ENCODE measurements at regions not wholly inside any gene's neighbourhood (a gene's known extent, or its start where the extent isn't known, plus 50 kb on each side); places are given as distances from the start of the nearest gene placed in this dataset.

DNA sequence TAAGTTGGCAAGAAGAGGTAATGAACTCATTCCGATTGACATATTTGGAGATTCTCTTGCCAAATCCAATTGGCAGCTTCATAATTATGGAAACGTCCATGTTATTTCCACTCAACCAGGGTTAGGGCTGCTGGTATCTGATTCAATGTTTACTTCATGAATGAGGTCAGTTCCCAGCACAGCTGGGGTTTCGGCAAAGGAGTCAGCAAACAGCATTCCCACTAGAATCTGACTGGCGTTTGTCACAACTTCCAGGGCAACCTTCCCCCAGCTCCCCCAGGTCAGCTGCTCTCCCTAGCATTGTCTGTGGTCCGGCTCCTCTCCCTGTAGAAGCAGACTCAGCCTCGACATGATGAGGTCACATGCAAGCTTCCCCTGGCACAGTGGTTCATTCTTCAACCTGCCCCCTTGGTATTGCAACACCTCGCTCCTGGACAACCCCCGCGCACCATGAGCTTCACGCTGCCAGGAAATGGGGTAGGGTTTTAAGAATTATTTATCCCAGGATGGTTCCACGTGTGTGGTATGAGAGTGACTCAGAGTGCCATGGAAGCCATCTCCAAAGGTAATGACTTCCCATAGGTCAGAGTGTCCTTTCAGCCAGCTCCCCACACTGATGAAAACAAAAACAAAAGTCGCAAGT lies 100.7 kb upstream of the SLC25A33 start:
- Histone ChIP-seq H3K9ac (ENCODE audit: extremely low read depth, insufficient read length, low read length) (no peak overlapping the region), H3K9me3 (ENCODE audit: control insufficient read depth, low read depth, low read length) (no peaks in the 10 kb centered on the region), H3K4ac (ENCODE audit: low read depth, low read length) (no peak overlapping the region), H4K91ac (ENCODE audit: insufficient read length, low read depth, low read length) (no peak overlapping the region), H4K8ac (replicated peaks; ENCODE audit: insufficient read length, low read depth, low read length) (no peak overlapping the region), H3K14ac (ENCODE audit: insufficient read depth, low read length) (no peak overlapping the region), H3K4me1 (ENCODE audit: insufficient read depth, low read length) (no peaks in the 10 kb centered on the region; the same call in 1 of the 2 replicates), H3K56ac (ENCODE audit: insufficient read length, low read depth, low read length) (no peak overlapping the region), H2AFZ (ENCODE audit: low read length) (no peak overlapping the region), H3K79me2 (ENCODE audit: insufficient read depth, low read length) (no peaks in the 10 kb centered on the region), H4K20me1 (ENCODE audit: control insufficient read depth, insufficient read depth, insufficient read length) (no peaks in the 10 kb centered on the region), H2BK120ac (ENCODE audit: low read depth, low read length, poor library complexity, severe bottlenecking) (no peak overlapping the region), H2BK20ac (ENCODE audit: low read depth, low read length, poor library complexity, severe bottlenecking) (no peak overlapping the region), H3K79me1 (ENCODE audit: insufficient read depth, low read depth, low read length, poor library complexity, severe bottlenecking) (no peaks in the 10 kb centered on the region), H2AK5ac (ENCODE audit: insufficient read length, low read length) (no peak overlapping the region), H3K27me3 (ENCODE audit: insufficient read depth, low read length) (no peaks in the 10 kb centered on the region), H4K5ac (ENCODE audit: insufficient read length, low read depth, low read length) (no peak overlapping the region), H3K4me2 (ENCODE audit: insufficient read depth, insufficient read length, low read length) (no peak overlapping the region), H3K23ac (ENCODE audit: insufficient read length, low read depth, low read length) (no peak overlapping the region), H3T11ph (ENCODE audit: low read length) (no peak overlapping the region), H3K27ac (ENCODE audit: insufficient read length, low read depth, low read length) (no peak overlapping the region), H3K18ac (ENCODE audit: insufficient read length, low read depth, low read length) (no peak overlapping the region), H3K23me2 (ENCODE audit: insufficient read length, low read depth, low read length, poor library complexity, severe bottlenecking) (no peaks in the 10 kb centered on the region), H2BK15ac (ENCODE audit: low read depth, low read length) (no peak overlapping the region), H2BK5ac (ENCODE audit: insufficient read length, low read length) (no peak overlapping the region), H2BK12ac (ENCODE audit: insufficient read length, low read depth, low read length) (no peak overlapping the region)
- TF ChIP-seq, protein P1, sequence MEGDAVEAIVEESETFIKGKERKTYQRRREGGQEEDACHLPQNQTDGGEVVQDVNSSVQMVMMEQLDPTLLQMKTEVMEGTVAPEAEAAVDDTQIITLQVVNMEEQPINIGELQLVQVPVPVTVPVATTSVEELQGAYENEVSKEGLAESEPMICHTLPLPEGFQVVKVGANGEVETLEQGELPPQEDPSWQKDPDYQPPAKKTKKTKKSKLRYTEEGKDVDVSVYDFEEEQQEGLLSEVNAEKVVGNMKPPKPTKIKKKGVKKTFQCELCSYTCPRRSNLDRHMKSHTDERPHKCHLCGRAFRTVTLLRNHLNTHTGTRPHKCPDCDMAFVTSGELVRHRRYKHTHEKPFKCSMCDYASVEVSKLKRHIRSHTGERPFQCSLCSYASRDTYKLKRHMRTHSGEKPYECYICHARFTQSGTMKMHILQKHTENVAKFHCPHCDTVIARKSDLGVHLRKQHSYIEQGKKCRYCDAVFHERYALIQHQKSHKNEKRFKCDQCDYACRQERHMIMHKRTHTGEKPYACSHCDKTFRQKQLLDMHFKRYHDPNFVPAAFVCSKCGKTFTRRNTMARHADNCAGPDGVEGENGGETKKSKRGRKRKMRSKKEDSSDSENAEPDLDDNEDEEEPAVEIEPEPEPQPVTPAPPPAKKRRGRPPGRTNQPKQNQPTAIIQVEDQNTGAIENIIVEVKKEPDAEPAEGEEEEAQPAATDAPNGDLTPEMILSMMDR (conservative IDR thresholded peaks at IDR 0.05): no peak
- Mint-ChIP-seq H3K36me3 (ENCODE audit: insufficient read depth in 1 of 3, low read depth in 3 of 3) (no peaks in the 10 kb centered on the region), H3K4me3 (no peak overlapping the region), H3K27ac (no peak overlapping the region), H3K4me1 (peaks cover 4 to 20% of the 10 kb centered on the region in 2 experiments; a peak in 2 of 4 replicates), H3K9me3 (no peaks in the 10 kb centered on the region), H3K27me3 (ENCODE audit: low read depth) (peaks cover 17% of the 10 kb centered on the region)
- DNase-seq: no peak
- WGBS (ENCODE audit: extremely low coverage, insufficient read length, low lambda C conversion rate): no CpG with 5 or more reads among the region's 12 CpGs

Measured in H9 (cell line).